HS-27A (cell line): ENCODE measurements at regions not wholly inside any gene's neighbourhood (a gene's known extent, or its start where the extent isn't known, plus 50 kb on each side); places are given as distances from the start of the nearest gene placed in this dataset.
"Not testable (repeated sequence)": the region's sequence is repeated elsewhere in the genome, so short reads cannot be mapped to it uniquely, and the experiment has no call there.

Experiments
- DNase-seq: peaks from one replicate; pipeline ENCODE4 v3.0.0-alpha.2; 2012; ENCODE audit warnings: low read depth, missing footprints

- no peak for DNase-seq
These were observed 269.0 kb downstream of the NSUN3 start for GRCh38 chr3:94331831-94332230.

- peak; percentile 48 for DNase-seq
These were observed 273.3 kb downstream of the NSUN3 start for GRCh38 chr3:94336046-94336753.

- no peak for DNase-seq
These were observed 282.2 kb downstream of the NSUN3 start for GRCh38 chr3:94345101-94345500.

GRCh38 chr3:94349310-94349878, 286.5 kb downstream of the NSUN3 start:
- DNase-seq = no peak

- no peak for DNase-seq
These were observed 293.7 kb downstream of the NSUN3 start for GRCh38 chr3:94356581-94356980.

GRCh38 chr3:94359996-94360395, 297.1 kb downstream of the NSUN3 start:
- no peak for DNase-seq

GRCh38 chr3:94360987-94361386, 298.1 kb downstream of the NSUN3 start:
- DNase-seq = no peak

- no peak for DNase-seq
These were observed 299.5 kb downstream of the NSUN3 start for GRCh38 chr3:94362393-94362792.

GRCh38 chr3:94365006-94365405, 302.1 kb downstream of the NSUN3 start:
- DNase-seq = no peak

- no peak for DNase-seq
These were observed 309.2 kb downstream of the NSUN3 start for GRCh38 chr3:94372026-94372425.

- no peak for DNase-seq
These were observed 310.6 kb downstream of the NSUN3 start for GRCh38 chr3:94373456-94373855.

- DNase-seq = no peak
These were observed 311.7 kb downstream of the NSUN3 start for GRCh38 chr3:94374439-94375161.

GRCh38 chr3:94377123-94377696, 314.3 kb downstream of the NSUN3 start:
- not testable (repeated sequence) for DNase-seq

GRCh38 chr3:94377863-94378262, 315.0 kb downstream of the NSUN3 start:
- not testable (repeated sequence) for DNase-seq

- DNase-seq = no peak
These were observed 315.5 kb downstream of the NSUN3 start for GRCh38 chr3:94378322-94378721.

- no peak for DNase-seq
These were observed 316.4 kb downstream of the NSUN3 start for GRCh38 chr3:94379264-94379663.

- no peak for DNase-seq
These were observed 332.0 kb downstream of the NSUN3 start for GRCh38 chr3:94394885-94395284.

- no peak for DNase-seq
These were observed 333.0 kb downstream of the NSUN3 start for GRCh38 chr3:94395851-94396250.

GRCh38 chr3:94398036-94398435, 335.2 kb downstream of the NSUN3 start:
- no peak for DNase-seq

GRCh38 chr3:94401466-94401865, 338.6 kb downstream of the NSUN3 start:
- DNase-seq = no peak

GRCh38 chr3:94402126-94402525, 339.3 kb downstream of the NSUN3 start:
- no peak for DNase-seq

GRCh38 chr3:94405258-94406035, 342.6 kb downstream of the NSUN3 start:
- DNase-seq = peak; percentile 48
